GM19438 (cell line): ENCODE measurements at regions not wholly inside any gene's neighbourhood (a gene's known extent, or its start where the extent isn't known, plus 50 kb on each side); places are given as distances from the start of the nearest gene placed in this dataset.
"Not testable (repeated sequence)": the region's sequence is repeated elsewhere in the genome, so short reads cannot be mapped to it uniquely, and the experiment has no call there.

ENCODE experiments used
- ATAC-seq: cut with Tn5 transposase; IDR thresholded peaks from one replicate; pipeline ENCODE4 v1.9.1; 2021; ENCODE audit warnings: low read depth; ENCODE audit not compliant: unreplicated experiment

DNA sequence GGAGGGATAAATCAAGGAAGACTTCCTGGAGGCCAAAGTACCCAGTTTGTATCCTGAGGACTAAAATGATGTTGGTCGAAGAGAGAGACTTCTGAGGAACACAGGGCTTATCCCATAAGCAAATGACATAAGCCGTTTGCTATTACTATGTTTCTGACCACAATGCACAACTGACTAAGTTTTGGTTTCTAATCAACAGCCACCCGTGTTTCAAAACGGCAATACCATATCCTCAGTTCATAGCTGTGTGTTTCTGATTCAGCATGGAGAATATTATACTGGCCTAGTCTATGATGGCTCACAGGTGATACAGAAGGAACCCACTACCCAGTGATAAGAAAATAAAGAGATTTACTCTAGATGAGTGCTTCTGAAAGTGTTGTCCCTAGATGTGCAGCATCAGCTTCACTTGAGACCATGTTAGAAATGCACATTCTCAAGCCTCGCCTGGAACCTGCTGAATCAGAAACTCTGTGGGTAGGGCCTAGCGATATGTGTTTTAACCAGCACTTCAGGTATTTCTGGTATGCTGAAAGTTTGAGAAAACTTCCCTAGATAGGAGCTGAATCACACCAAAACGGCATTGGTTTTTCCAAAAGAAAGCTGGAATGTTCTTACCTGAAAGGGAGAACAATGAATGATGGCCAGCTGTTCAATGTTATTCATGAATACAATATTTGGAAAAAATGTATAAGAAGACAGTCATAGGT lies 639.7 kb upstream of the NR2F2 start:
- no peak for ATAC-seq

DNA sequence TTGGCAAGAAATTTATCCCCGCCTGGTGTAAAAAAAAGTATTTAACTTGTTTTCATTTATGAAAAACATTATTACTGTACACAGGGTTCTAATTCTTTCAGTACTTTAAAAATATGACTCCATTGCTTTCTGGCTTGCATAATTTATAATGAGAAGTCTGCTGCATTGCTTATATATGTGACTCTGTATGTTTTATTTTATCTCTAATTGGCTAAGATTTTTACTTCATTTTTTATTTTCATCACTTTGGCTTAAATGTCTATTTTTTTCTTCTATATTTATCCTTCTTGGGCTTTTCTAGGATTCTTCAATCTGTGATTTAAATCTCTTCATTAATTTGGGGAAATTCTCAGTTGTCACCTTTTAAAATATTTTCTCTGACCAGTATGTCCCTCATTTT lies 636.6 kb upstream of the NR2F2 start:
- no peak for ATAC-seq

DNA sequence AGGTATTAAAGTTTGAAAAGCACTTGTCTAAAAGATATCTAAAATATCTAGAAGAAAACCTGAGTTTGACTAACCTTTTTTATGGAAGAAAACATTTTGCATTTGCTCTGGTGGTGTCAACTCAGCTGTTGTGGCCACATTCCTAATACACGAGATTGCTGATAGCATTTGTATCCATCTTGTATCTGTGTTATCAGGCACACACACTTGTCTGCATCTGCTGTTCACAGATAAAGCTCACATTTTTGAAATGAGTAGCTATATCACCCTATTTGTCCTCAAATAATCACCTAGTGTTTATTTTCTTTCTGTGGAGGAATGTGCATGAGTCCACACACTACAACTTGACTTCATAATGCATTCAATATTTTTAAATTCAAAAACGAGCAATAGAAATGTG lies 632.3 kb upstream of the NR2F2 start:
- no peak for ATAC-seq

DNA sequence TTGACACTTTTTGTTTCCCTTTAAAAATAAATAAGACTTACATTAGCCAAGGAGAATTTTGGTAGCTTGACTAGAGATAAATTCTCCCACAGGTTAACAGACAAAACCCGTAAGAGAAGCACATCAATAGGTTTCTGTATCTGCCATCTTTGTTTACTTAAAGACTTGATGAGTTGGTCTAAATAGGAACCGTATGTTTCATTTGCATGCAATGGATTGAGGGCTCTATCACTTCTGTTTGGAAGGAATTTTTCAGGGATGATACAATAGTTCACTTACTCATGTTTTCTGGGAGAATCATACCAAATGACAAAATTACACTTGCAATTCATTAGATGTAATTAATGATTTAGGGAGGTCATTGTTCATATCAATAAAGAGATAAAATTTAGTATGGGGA lies 631.5 kb upstream of the NR2F2 start:
- ATAC-seq = no peak

DNA sequence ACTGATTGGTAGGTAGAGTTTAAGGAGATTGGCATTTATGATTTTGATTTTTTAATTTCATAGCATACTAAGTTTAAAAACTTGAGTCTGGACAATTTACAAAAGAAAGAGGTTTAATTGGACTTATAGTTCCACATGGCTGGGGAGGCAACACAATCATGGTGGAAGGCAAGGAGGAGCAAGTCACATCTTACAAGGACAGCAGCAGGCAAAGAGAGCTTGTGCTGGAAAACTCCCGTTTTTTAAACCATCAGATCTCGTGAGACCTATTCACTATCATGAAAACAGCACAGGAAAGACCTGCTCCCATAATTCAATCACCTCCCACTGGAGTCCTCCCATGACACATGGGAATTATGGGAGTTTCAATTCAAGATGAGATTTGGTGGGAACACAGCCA lies 630.9 kb upstream of the NR2F2 start:
- no peak for ATAC-seq

DNA sequence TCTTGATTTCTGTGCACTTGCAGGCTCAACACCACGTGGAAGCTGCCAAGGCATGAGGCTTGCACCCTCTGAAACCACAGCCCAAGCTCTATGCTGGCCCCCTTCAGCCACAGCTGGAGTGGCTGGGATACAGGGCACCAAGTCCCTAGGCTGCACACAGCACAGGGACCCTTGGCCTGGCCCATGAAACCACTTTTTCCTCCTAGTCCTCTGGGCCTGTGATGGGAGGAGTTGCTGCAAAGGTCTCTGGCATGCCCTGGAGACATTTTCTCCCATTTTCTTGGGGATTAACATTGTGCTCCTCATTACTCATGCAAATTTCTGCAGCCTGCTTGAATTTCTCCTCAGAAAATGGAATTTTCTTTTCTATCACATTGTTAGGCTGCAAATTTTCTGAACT lies 629.8 kb upstream of the NR2F2 start:
- not testable (repeated sequence) for ATAC-seq

DNA sequence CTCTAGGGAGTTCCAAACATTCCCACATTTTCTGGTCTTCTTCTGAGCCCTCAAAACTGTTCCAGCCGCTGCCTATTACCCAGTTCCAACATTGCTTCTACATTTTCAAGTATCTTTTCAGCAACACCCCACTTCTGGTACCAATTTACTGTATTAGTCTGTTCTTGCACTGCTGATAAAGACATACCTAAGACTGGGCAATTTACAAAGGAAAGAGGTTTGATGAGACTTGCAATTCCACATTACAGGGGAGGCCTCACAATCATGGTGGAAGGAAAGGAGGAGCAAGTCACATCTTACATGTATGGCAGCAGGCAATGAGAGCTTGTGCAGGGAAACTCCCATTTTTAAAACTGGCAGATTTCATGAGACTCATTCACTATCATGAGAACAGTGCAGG lies 629.1 kb upstream of the NR2F2 start:
- ATAC-seq = no peak

DNA sequence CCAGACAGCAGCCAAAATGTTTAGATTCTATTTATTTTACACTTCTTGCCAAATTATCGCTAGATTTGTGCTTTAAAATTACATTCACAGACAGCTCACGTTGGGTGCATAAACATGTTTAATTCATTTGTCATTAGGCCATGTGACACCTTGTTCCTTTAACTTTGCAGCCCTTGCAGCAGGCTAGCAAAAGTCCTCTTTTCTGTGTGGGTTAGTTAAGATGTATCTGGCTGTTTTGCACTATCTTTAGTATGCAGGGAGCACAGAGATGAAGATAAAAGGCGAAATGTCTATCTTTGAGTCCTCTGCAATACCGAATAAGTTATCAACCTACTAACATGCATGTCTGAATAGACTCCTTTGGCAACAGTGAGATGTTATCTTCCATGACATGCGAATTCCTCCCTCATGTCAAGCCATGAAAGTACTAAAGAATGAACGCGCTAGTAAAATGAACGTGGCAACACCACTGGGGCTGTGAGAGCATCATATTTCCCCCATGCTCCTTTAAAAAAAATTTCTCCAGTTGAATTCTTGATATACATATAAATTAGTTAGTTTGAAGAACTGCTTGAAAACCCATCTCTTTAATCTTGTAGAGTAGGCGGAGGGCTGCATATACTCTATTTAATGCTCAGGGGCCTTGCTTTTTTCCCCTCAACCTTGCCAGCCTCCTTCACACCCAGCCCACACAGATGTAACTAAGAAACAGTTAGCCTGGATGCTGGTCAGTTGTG lies 620.4 kb upstream of the NR2F2 start:
- ATAC-seq = no peak

DNA sequence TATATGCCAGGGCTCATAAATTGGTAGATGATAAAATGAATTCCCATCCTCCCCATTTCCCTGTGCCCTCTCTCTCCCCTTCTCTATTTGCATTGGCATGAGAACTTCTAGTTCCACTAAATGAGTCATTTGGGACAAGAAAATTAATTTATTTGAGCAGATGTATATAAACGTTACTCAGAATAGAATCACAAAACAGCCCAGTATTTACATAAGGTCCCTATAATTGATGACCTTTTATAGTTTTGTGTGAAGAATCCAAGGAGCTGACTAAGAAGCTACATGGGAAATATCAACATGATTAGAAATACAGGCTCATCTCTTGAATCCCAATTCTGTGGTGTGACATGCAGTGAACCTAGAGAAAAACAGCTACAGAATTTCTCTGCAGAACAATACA lies 617.7 kb upstream of the NR2F2 start:
- ATAC-seq = no peak

DNA sequence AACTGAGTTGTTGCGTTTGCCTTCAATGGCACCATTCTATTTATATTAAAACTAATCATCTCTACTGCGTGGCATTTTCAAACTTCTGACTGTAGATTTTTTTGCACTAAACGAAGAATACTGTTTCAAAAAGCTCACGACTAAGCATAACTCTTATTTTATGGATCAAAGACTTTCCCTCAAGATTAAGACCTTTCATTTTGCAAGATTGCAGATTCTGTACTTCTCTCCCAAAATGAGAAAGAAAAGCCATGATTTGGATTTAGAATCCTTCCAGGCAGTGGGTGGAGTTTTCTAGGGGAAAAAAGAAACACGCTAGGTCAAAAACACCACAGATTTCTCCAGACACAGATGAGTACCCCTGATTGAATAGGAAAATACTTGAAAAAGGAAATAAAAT lies 617.2 kb upstream of the NR2F2 start:
- ATAC-seq = no peak

DNA sequence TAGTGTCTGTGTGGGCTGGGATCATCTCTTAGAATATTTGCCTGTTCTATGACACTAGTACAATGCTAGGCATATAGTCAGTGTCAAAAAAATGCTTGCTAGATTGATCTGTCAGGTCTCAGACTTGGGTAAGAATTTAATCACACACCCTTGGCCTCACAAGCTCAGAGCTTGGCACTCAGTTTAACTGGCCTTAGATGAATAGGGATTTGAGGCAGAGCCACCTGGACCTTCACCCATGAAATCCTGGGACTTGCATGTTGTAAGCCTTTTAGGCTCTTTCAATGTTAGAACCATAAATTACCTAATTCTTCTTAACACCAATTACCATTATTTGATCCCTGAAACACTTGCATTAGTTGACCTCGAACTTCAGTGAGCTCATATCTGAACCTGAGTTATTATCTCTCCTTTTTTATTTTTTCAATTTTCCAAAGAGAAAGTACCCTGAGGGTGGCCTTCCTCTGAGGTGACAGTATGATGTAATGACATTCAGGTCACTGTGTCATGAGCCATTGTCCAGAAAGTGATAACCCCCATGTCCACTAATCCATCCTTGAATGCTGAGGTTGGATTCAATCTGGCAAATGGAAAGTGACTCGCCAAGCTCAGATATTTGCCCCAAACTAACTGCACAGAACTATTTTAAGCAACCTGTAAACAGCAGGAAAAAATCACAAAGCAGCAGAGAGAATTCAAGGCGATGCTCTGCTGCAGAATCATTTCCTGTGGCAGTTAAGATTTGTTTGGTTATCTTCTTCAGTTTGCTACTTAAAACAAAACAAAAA lies 615.2 kb upstream of the NR2F2 start:
- ATAC-seq = no peak

DNA sequence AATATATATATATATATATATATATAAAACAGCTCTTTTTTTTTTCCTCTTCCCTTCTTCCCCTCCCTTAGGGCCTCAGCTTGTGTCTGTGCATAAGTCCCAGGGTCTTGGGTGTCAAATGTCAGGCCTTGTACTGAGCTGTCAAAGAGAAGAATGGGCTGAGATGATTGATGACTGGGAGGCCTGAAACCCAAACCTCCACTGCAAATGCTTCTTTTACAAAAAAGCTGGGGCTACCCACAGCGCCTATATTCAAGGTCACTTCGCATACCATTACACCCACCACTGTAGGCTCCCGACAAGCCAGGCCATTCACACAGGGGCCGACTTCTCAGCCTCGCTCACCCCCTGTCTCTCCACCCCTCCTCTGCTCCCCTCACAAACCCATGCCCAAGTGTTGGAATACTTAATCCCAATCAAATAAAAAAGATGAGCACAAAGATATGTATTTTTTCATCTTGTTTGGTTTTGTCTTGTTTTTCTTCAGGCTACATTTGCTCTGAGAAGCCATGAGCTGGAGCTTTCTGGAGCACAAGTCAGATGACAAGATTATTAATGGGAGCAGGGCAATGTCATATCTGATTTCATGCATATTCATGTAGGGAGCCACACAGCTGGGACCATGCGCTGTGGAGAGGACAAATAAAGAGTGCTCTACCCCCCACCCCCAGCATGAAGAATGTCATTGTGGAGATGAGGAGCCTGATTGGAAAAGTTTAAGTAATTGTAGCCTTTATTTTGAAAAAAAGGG lies 614.4 kb upstream of the NR2F2 start:
- no peak for ATAC-seq

DNA sequence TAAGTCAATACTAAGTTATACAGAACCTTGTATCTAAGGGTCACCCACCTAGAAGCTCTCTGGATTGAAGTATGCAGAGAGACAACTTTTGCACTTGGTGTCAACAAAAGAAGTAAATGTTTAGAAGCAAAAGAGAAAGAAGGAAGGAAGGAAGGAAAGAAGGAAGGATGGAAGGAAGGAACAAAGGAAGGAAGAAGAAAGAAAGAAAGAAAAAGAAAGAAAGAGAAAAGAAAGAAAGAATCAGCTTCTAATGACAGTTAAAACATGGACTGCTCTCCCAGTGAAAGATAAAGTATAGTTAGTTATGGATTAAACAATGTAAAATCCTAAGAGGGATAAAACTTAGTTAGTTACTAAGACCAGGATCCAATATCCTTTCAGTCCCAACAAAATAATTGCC lies 613.8 kb upstream of the NR2F2 start:
- ATAC-seq = no peak

DNA sequence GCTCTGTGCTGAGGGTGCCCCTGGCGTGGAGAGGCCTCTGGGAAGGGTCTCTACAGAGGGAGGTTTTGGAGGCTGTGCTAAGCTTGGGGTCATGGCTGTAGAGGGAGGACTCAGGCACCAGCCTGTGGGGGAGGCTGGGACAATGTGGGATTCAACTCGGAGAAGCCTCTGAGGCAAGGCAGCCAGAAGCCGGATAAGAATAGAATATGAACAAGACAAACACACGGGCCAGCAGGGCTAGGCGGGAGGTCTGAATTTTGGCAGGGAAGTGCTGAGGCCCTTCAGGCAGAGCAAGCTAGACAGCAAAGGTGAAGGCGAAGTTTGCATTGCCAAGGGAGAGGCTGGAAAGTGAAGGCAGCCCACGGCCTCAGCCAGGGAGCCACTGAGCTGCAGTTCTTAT lies 612.1 kb upstream of the NR2F2 start:
- no peak for ATAC-seq

DNA sequence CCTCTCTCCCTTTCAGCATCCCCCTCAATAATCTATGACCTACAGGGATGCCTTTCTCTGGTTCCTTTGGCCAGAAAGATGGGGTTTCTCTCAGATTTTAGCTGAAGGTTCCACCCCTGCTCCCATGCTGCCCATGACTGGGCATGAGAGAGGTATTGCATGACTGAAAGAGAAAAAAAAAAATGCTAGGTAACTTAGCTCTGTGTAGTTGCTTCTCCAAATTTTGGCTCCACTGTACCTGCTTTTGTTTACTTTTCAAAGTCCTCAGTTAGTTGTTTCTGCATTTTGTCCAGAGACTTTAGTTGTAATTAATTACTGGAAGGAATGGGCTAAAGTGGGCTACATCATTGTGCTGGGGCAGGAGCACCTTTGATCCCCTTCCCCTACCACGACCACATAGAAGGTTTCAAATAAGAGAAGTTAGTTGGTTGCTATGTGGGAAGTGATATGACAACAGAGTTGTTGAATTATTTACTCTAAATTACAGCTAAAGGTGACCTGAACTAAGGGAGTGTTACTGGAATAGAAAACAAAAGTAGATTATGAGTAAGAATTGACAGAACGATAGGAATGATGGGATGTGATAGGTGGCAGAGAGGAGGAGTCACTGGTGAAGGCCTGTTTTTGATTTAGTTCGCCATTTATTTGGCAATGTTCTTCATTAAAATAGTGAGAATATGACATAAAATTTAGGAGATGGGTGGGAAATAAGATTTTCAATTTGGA lies 605.4 kb upstream of the NR2F2 start:
- no peak for ATAC-seq

DNA sequence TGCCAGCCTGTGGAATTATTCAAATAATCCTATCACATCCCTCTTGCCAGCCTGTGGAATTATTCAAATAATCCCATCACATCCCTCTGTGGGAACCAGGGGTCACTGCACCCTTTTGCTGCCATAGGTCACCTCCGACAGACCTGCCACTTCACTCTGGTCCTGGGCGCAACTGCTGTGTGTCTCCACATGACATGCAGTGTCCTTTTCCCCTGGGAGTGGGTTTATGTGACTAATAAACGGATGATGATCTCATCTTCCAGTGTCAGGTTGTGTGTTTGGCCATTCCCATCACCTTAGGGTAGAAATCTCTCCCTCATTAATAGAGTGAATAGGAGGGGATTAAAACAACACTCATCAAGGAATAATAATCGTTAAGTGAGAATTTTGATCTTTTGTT lies 603.6 kb upstream of the NR2F2 start:
- no peak for ATAC-seq

DNA sequence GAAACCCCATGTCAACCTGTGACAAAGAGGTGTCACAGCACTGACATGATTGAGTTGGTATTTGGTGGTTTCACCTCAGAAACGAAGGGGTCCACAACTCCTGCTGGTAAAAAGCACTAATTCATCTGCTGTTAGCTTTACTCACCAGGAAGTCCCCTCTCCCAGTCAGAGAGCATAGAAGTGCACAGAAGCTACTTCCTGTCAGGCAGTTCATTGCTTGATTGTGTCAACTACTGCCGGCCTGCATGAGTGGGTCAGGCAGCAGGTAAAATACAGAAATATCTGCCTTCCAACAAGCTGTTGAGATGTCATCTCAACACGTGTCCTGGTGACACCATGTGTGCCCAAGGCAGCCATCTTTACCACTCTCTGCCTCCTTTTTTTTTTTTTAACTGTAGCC lies 596.6 kb upstream of the NR2F2 start:
- ATAC-seq = no peak

DNA sequence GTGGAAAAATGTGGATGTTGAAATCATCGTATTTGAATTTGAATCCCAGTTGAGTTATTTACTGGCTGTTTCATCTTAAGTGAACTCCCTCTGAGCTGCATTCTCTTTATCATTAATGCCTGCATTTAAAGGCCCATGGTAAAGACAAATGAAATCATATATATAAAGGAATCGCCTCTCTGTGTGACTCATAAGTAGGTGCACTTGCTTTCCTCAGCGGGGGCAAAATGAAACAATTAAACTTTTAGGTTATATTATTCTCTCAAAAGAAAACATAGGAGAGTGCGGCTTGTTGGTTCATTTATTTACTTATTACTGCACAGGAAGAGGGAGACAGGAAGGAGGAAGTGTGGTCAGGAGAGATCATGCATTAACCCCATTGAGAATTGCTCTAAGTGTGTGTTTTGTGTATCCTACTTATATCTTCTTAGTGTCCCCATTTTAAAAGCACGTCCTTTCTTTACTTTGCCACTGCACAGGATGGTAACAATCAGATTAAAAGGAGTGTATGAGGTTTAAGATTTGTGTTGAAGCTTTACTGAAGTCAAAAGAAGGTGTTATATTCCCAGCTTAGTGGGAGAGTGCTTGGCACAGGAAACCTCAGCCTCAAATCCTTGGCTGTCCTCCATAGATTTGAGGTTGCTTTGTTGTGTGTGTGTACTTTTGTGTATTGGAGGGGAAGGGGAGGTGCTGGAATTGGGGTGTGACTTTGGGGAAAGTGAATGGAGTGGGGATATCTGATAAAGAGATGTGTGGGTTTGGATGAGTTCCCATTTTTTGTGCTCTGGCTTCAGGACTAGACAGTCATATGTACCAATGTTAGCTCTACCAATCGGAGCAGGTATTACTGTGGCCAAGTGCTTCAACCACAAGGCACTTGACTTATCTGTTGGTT lies 595.8 kb upstream of the NR2F2 start:
- no peak for ATAC-seq

DNA sequence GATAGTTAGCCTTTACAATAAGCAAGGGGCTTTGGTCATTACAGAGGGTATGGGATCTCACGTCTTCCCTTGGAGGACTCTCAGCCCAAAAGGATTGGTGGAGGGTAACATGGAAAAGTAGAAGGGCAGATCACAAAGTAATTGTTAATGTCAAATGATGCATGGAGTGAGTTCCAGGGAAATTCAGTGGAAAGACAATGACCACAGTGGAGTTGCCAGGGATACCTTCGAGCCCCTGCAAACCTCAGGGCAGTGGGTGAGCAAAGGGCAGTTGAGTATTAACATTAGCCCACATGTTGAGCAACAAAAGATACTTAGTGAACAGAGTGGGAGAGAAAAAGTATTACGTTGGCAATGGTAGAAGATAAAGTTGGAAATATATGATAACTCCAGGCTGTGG lies 593.4 kb upstream of the NR2F2 start:
- ATAC-seq = no peak
